ENCODE measurements at regions not wholly inside any gene's neighbourhood (a gene's known extent, or its start where the extent isn't known, plus 50 kb on each side); places are given as distances from the start of the nearest gene placed in this dataset.

- POLR2A ChIA-PET: no interaction called here
- 34% methylated on average over 18 of the region's 18 CpGs for WGBS (ENCODE audit: insufficient coverage, insufficient replicate concordance, low lambda C conversion rate, missing lambda C conversion rate)
- no peak overlapping the region for H3K4me3 ChIP-seq
- no peak for FAIRE-seq
- CTCF ChIA-PET: no interaction called here
- TF ChIP-seq TCF12 (IDR thresholded peaks at IDR 0.05; ENCODE audit: low read depth, low read length): no peak
- TF ChIP-seq STAT1 (conservative IDR thresholded peaks at IDR 0.05): no peak
- TF ChIP-seq FOXM1 (IDR thresholded peaks at IDR 0.05; ENCODE audit: low read depth, low read length): no peak
- no peak overlapping the region for H2AFZ ChIP-seq (ENCODE audit: control insufficient read depth, low read depth, low read length)
- no peak for DNase-seq (ENCODE audit: low read depth, low spot score)
- no peak for ATAC-seq
- no peak overlapping the region for H3K4me2 ChIP-seq (ENCODE audit: control insufficient read depth, insufficient read depth)
- no TSS peak for BruUV-seq (replicated peaks)
- H4K20me1 ChIP-seq (ENCODE audit: control insufficient read depth, insufficient read depth): no peaks in the 10 kb centered on the region; the same call in 1 of the 2 replicates
- RAD21 ChIA-PET (ENCODE audit: unreplicated experiment): no interaction called here
- H3K9ac ChIP-seq (ENCODE audit: control insufficient read depth, insufficient read depth, low read length): no peak overlapping the region
- no peaks in the 10 kb centered on the region for H3K36me3 ChIP-seq (ENCODE audit: control insufficient read depth in 2 of 2, insufficient read depth in 2 of 2, low read length in 1 of 2)
- H3K9me3 ChIP-seq (replicated peaks; ENCODE audit: control insufficient read depth, insufficient read depth, low read length): no peaks in the 10 kb centered on the region; the same call in 2 of the 3 replicates
- intact Hi-C loops (cut with micrococcal nuclease; ENCODE audit: unreplicated experiment): no loop called here
- SMC1A ChIA-PET (ENCODE audit: uncharacterized antibody, unreplicated experiment): no interaction called here
- H3K27ac ChIP-seq (ENCODE audit: control insufficient read depth, insufficient read depth): no peak overlapping the region
- no peaks in the 10 kb centered on the region for H3K4me1 ChIP-seq (ENCODE audit: control insufficient read depth, insufficient read depth, low read length)
- no peaks in the 10 kb centered on the region; a peak in 2 of 4 replicates for H3K27me3 ChIP-seq (replicated peaks in 1 of 2; ENCODE audit: control insufficient read depth in 2 of 2, insufficient read depth in 2 of 2, low read length in 1 of 2)
- in situ Hi-C loops (cut with MboI): no loop called here
- no peaks in the 10 kb centered on the region for H3K79me2 ChIP-seq (ENCODE audit: control insufficient read depth, insufficient read depth, low read length)
Observed at GRCh38 chr16:87229230-87230188, 87.7 kb downstream of the C16orf95 start.

DNA sequence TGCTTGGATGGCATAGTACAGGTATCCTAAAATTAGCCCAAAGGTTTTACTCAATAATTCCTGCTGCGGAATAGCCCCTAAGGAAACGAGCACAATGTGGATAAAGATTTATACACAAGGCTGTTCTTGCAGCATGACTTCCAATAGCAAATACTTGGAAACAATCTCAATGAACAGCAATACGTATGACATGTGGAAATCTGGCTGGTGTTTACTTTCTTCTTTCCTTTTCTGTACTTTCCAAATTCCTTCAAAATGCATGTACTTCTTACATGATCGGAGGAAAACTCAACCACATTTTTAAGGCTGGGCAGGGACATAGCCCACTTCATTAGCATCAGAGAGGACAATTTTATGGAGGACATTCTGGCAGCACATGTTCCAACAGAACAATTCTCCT lies 86.6 kb downstream of the C16orf95 start:
- ChIA-PET CTCF (no interaction called here), POLR2A (no interaction called here), SMC1A (ENCODE audit: uncharacterized antibody, unreplicated experiment) (no interaction called here), RAD21 (ENCODE audit: unreplicated experiment) (no interaction called here)
- intact Hi-C loops (cut with micrococcal nuclease; ENCODE audit: unreplicated experiment): no loop called here
- WGBS (ENCODE audit: insufficient coverage, insufficient replicate concordance, low lambda C conversion rate, missing lambda C conversion rate): 7% methylated on average over 4 of the region's 4 CpGs
- H3K9me3 ChIP-seq (replicated peaks; ENCODE audit: control insufficient read depth, insufficient read depth, low read length): no peaks in the 10 kb centered on the region; the same call in 2 of the 3 replicates
- no peak for ATAC-seq
- H4K20me1 ChIP-seq (ENCODE audit: control insufficient read depth, insufficient read depth): no peaks in the 10 kb centered on the region
- no peak overlapping the region for H3K9ac ChIP-seq (ENCODE audit: control insufficient read depth, insufficient read depth, low read length)
- H3K79me2 ChIP-seq (ENCODE audit: control insufficient read depth, insufficient read depth, low read length): no peaks in the 10 kb centered on the region
- H3K4me2 ChIP-seq (ENCODE audit: control insufficient read depth, insufficient read depth): no peak overlapping the region
- H2AFZ ChIP-seq (ENCODE audit: control insufficient read depth, low read depth, low read length): no peak overlapping the region
- H3K27ac ChIP-seq (ENCODE audit: control insufficient read depth, insufficient read depth): no peak overlapping the region
- TF ChIP-seq ESRRA (IDR thresholded peaks at IDR 0.05; ENCODE audit: low read length) (no peak), BACH1 (IDR thresholded peaks at IDR 0.05; ENCODE audit: borderline replicate concordance) (no peak), ZNF217 (IDR thresholded peaks at IDR 0.05) (no peak), NFYA (IDR thresholded peaks at IDR 0.05; ENCODE audit: borderline replicate concordance, low read depth, low read length) (no peak)
- no peaks in the 10 kb centered on the region for H3K4me1 ChIP-seq (ENCODE audit: control insufficient read depth, insufficient read depth, low read length)
- H3K4me3 ChIP-seq: no peak overlapping the region
- peaks cover 0 to 2% of the 10 kb centered on the region in 2 experiments; a peak in 3 of 4 replicates for H3K27me3 ChIP-seq (replicated peaks in 1 of 2; ENCODE audit: control insufficient read depth in 2 of 2, insufficient read depth in 2 of 2, low read length in 1 of 2)
- in situ Hi-C loops (cut with MboI): no loop called here
- no peak for DNase-seq (ENCODE audit: low read depth, low spot score)
- no TSS peak for BruUV-seq (replicated peaks)
- H3K36me3 ChIP-seq (ENCODE audit: control insufficient read depth in 2 of 2, insufficient read depth in 2 of 2, low read length in 1 of 2): no peaks in the 10 kb centered on the region
- FAIRE-seq: no peak
